ENCODE measurements at regions not wholly inside any gene's neighbourhood (a gene's known extent, or its start where the extent isn't known, plus 50 kb on each side); places are given as distances from the start of the nearest gene placed in this dataset.

DNA sequence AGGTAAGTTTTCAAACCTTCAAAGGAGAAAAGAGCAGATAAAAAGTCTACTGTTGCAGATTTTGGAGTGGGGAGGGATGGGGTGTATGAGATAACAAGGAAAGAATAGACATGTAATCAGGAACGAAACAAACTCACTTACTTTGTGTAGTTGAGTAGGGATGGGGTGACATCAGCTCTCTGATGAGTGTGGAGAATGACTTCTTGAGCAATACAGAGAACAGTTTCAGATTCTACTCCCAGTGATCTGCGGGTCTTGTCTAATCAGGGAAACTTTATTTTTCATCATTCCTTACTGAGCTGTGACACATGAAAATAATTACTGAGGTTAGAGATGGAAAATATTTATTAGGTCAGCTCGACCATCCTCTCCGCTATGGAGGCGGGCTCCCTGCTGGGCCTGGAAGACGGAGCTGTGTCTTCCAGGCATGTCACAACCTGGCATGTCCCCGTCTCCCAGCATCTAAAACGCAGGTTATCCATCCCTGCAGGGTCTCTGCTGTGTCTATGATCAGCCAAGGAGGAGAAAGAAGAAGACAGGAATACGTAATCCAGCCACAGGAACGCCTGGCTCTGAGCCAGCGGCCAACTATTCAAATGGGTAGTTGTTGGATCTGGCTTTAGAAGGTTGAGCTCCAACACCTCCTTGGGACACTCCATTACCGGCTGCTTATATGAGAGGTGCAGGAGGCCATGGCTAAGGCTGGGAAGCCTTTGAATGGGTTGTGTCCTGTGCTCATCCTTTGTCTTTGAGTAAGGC lies 99.0 kb upstream of the SATB2 start:
- H3K9me3 Mint-ChIP-seq (ENCODE audit: low read depth, unreplicated experiment) = no peaks in the 10 kb centered on the region
- no peak overlapping the region for H3K4me3 Mint-ChIP-seq (ENCODE audit: low read depth, unreplicated experiment)
- no peak overlapping the region for H3K27ac Mint-ChIP-seq (ENCODE audit: unreplicated experiment)
- intact Hi-C loops (cut with micrococcal nuclease; ENCODE audit: unreplicated experiment) = no loop called here
- no TSS peak for BruUV-seq (replicated peaks)
- H3K4me1 Mint-ChIP-seq (ENCODE audit: low read depth, unreplicated experiment) = no peaks in the 10 kb centered on the region
- TF ChIP-seq, protein P1, sequence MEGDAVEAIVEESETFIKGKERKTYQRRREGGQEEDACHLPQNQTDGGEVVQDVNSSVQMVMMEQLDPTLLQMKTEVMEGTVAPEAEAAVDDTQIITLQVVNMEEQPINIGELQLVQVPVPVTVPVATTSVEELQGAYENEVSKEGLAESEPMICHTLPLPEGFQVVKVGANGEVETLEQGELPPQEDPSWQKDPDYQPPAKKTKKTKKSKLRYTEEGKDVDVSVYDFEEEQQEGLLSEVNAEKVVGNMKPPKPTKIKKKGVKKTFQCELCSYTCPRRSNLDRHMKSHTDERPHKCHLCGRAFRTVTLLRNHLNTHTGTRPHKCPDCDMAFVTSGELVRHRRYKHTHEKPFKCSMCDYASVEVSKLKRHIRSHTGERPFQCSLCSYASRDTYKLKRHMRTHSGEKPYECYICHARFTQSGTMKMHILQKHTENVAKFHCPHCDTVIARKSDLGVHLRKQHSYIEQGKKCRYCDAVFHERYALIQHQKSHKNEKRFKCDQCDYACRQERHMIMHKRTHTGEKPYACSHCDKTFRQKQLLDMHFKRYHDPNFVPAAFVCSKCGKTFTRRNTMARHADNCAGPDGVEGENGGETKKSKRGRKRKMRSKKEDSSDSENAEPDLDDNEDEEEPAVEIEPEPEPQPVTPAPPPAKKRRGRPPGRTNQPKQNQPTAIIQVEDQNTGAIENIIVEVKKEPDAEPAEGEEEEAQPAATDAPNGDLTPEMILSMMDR (IDR thresholded peaks at IDR 0.05; ENCODE audit: unreplicated experiment) = no peak
- CTCF ChIA-PET = no interaction called here
- H3K36me3 Mint-ChIP-seq (ENCODE audit: insufficient read depth, unreplicated experiment) = no peaks in the 10 kb centered on the region
- no peak for DNase-seq
- no peaks in the 10 kb centered on the region for H3K27me3 Mint-ChIP-seq (ENCODE audit: unreplicated experiment)

DNA sequence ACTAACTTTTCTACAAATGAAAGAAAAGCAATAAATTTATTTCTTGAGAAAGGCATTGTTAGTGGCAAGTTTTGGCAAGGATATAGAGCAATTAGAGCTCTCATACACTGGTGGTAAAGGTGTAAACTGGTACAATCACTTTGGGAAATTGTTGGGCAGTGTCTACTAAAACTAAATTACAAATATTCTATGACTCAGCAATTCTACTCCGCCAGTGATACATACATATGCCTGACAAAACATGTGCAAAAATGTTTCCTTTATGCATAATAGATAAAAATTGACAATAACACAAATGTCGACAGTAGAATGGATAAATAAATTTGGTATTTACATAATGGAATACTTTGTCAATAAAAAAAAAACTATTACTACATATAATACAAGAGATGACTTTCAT lies 96.3 kb upstream of the SATB2 start:
- Mint-ChIP-seq H3K9me3 (ENCODE audit: low read depth, unreplicated experiment) (no peaks in the 10 kb centered on the region), H3K4me3 (ENCODE audit: low read depth, unreplicated experiment) (no peak overlapping the region), H3K36me3 (ENCODE audit: insufficient read depth, unreplicated experiment) (no peaks in the 10 kb centered on the region), H3K4me1 (ENCODE audit: low read depth, unreplicated experiment) (no peaks in the 10 kb centered on the region), H3K27ac (ENCODE audit: unreplicated experiment) (no peak overlapping the region), H3K27me3 (ENCODE audit: unreplicated experiment) (no peaks in the 10 kb centered on the region)
- no TSS peak for BruUV-seq (replicated peaks)
- DNase-seq = no peak
- intact Hi-C loops (cut with micrococcal nuclease; ENCODE audit: unreplicated experiment) = no loop called here
- CTCF ChIA-PET = no interaction called here
- TF ChIP-seq, protein P1 (IDR thresholded peaks at IDR 0.05; ENCODE audit: unreplicated experiment) = no peak

DNA sequence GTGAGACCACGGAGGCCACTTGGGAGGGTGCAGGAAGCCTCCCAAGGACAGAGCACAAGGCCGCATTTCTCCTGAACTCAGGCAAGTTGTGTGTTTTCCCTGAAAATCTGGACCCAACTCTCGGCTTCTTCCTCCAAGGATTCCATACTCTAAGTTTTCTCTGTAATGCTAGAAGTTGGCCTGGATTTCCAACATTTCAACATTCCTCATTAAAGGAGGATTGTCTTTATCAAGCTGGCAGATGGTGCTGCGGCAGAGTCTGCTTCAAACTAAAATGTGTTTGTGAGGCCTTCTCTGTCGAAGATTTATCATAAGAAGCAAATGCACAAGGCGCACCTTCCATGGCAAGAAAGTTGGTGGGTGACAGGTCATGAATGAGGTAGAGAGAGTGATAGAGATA lies 94.4 kb upstream of the SATB2 start:
- TF ChIP-seq, protein P1 (IDR thresholded peaks at IDR 0.05; ENCODE audit: unreplicated experiment) = no peak
- no TSS peak for BruUV-seq (replicated peaks)
- DNase-seq = no peak
- intact Hi-C loops (cut with micrococcal nuclease; ENCODE audit: unreplicated experiment) = no loop called here
- CTCF ChIA-PET = no interaction called here
- Mint-ChIP-seq H3K4me1 (ENCODE audit: low read depth, unreplicated experiment) (no peaks in the 10 kb centered on the region), H3K4me3 (ENCODE audit: low read depth, unreplicated experiment) (no peak overlapping the region), H3K36me3 (ENCODE audit: insufficient read depth, unreplicated experiment) (no peaks in the 10 kb centered on the region), H3K27ac (ENCODE audit: unreplicated experiment) (no peak overlapping the region), H3K27me3 (ENCODE audit: unreplicated experiment) (no peaks in the 10 kb centered on the region), H3K9me3 (ENCODE audit: low read depth, unreplicated experiment) (no peaks in the 10 kb centered on the region)

DNA sequence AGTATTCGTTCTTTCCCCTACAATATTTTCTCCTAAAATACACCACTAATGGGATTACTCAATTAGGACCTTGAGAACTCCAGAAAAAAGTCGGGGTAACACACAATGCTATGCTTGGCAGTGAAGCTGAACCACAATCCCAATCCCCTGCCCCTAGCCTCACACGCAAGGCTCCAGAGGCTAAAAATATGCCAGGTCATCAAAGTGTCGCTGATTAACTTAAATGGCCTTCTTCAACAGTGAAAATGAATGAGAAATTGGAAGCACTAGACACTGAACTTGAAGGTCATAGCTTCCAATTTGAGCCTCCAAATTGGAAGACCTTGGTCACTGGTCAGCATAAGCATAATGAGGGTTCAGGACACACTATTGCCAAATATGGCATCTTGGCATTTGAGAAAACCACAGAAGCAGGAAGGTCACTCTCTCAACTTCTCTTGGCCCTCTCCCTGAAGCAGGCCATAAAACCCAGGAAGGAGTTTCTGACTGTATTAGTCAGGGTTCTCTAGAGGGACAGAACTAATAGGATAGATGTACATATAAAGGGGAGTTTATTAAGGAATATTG lies 86.0 kb upstream of the SATB2 start:
- TF ChIP-seq, protein P1 (IDR thresholded peaks at IDR 0.05; ENCODE audit: unreplicated experiment) = no peak
- H3K27me3 Mint-ChIP-seq (ENCODE audit: unreplicated experiment) = no peaks in the 10 kb centered on the region
- H3K9me3 Mint-ChIP-seq (ENCODE audit: low read depth, unreplicated experiment) = no peaks in the 10 kb centered on the region
- no peaks in the 10 kb centered on the region for H3K36me3 Mint-ChIP-seq (ENCODE audit: insufficient read depth, unreplicated experiment)
- H3K27ac Mint-ChIP-seq (ENCODE audit: unreplicated experiment) = no peak overlapping the region
- intact Hi-C loops (cut with micrococcal nuclease; ENCODE audit: unreplicated experiment) = no loop called here
- CTCF ChIA-PET = no interaction called here
- H3K4me3 Mint-ChIP-seq (ENCODE audit: low read depth, unreplicated experiment) = no peak overlapping the region
- no TSS peak for BruUV-seq (replicated peaks)
- no peaks in the 10 kb centered on the region for H3K4me1 Mint-ChIP-seq (ENCODE audit: low read depth, unreplicated experiment)
- DNase-seq = no peak

All from Calu3 (cell line).